ENCODE measurements at regions not wholly inside any gene's neighbourhood (a gene's known extent, or its start where the extent isn't known, plus 50 kb on each side); places are given as distances from the start of the nearest gene placed in this dataset.

- DNase-seq, result no peak
Measured at GRCh38 chrX:26050099-26050498, 88.0 kb upstream of the MAGEB18 start.

- DNase-seq, result no peak
Measured at GRCh38 chrX:26070882-26071281, 67.3 kb upstream of the MAGEB18 start.

GRCh38 chrX:26071618-26072017 lies 66.5 kb upstream of the MAGEB18 start:
- DNase-seq, result no peak

- DNase-seq, result no peak
Measured at GRCh38 chrX:26083093-26083492, 55.0 kb upstream of the MAGEB18 start.

Data from DMS153 (cell line).